DMS114 treated with DMSO at 0.1 percent for 48 hours (cell line): ENCODE measurements at regions not wholly inside any gene's neighbourhood (a gene's known extent, or its start where the extent isn't known, plus 50 kb on each side); places are given as distances from the start of the nearest gene placed in this dataset.
"Not testable (repeated sequence)": the region's sequence is repeated elsewhere in the genome, so short reads cannot be mapped to it uniquely, and the experiment has no call there.

Experiments
- DNase-seq: peaks from one replicate; lab custom pipeline; 2025; ENCODE audit not compliant: unreplicated experiment; lab: John Stamatoyannopoulos, UW

DNA sequence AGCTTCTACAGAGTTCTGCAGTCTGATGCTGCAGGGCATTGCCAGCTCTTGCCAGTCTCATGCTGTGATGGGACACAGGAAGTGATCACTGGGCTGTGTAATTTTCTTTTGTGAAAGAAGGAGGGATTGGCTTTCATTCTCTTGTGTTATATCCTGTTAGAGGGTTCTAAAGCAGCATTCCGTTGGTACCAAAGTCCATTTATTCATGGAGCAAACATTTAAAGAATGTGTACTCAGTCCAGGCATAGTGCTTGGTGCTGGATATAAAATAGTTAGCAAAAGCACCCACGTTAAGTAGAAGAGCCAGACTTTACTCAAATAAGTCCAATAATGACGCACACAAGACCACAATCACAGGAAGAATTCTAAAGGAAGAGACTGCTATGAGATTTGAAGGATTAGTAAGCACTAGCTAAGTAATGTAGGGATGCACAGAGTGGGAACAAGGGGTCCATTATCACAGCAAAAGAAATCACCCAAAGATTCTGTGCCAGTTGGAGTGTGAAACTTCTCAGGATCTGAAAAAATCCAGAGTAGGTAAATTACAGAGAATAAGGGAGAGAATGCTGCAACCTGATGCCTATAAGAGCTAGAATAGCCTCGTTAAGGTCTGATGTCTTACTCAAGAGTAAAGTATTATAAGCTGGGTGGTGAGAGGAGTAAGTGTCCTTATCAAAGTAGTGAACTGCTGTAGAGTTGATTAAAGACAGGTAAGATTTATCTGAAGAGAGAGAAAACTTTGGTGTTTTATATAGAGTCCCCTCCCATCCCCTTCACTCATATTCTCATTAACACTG, 728.3 kb downstream of the METTL15 start:
- no peak for DNase-seq

DNA sequence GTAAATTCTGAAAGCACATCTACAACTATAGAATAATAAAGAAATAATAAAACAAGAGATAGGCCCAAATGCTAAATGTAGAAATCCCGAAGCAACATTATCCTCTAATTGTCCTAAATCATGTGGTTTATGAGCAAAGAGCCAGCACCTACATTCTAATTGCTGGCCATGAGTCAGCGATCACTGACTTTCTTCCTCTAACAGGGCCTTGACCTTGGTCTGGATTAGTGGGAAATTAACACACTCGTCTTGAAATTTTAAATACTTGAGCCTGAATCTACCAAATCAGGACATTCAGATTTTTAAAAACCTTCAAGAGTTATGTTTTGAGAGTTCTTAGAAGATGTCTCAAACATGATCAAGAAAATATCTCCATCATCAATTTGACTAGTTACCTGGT, 727.6 kb downstream of the METTL15 start:
- DNase-seq = no peak

DNA sequence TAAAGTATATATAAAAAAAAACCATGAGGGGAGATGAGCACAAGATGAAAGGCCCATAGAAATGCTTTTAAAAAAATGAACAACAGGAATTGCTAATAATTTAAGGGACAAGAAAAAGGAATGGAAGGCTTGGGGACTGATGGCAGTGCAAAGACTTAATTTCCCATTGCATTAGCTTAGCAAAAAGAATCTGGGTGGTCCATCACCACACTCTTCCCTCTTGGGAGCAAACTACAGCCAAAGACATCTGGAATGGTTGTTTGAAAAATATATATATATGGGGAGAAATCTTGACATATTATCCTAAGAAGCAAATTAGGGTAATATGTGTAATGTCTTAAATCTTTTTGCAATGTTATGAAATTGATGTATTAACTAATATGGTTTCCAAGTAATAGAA, 727.1 kb downstream of the METTL15 start:
- DNase-seq = no peak

DNA sequence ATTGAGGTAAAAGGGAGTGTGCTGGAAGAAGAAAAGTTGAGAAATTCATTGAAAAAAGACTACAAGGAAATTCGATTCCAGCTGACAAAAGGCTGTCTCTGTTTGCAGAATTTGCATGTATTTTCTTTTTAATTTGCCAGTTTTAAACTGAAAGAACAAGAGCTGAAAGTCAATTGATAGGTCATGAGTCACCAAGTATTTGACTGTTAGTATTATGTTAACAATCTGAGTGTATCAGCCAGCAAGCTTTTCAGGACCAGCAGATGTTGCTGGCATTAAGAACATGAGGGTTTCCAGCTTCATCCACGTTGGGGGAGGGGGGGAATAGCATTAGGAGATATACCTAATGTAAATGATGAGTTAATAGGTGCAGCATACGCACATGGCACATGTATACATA, 726.7 kb downstream of the METTL15 start:
- DNase-seq = no peak

DNA sequence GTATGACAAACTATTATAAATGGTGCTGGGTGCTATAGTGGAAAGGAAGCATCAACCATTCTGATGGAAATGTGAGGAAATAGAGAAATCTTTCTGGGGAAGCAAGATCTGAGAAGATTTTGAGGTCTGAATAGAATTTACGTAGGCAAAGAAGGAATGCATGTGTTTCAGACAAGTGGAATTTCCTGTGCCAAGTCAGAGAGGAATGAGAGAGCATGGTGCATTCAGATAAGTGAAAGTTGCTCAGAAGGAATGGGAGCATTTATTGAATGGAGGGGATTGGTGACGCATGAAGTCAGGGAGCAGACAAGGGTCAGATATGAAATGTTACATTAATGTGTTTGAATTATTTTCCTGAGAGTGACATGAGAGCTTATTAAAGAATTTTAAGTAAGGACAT, 725.5 kb downstream of the METTL15 start:
- DNase-seq = no peak

DNA sequence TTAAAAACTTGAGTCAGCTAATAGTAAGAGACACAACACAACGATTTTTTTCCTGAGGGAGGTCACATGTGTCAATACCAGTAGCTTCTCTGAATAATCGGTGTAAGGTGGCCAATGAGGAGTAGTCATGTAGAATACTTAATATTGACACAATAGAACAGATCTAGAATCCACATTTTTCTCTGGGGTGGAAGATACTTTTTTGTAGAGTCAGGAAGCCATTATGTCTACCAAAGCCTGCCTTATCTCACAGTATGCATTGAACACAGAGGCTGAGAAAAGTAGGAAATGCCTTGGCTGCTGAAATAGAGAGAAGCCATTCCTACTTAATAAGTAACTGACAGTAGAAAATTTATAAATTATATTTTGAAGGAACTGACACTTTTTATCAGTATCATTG, 725.0 kb downstream of the METTL15 start:
- no peak for DNase-seq

DNA sequence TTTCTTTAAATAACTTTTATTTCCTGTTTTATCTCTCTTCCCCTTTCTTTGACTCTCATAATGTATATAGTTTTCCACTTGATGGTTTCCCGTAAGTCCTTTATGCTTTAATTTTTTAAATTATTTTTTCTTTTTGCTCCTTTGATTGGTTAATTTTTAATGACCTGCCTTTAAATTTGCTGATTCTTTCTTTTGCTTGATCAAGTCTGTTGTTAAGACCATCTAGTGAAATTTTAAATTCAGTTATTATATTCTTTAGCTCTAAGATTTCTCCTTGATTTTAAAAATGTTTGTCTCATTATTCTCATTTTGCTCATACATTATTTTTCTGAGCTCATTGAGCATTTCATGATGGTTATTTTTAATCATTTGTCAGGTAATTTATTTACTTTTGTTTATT, 718.6 kb downstream of the METTL15 start:
- DNase-seq = no peak

DNA sequence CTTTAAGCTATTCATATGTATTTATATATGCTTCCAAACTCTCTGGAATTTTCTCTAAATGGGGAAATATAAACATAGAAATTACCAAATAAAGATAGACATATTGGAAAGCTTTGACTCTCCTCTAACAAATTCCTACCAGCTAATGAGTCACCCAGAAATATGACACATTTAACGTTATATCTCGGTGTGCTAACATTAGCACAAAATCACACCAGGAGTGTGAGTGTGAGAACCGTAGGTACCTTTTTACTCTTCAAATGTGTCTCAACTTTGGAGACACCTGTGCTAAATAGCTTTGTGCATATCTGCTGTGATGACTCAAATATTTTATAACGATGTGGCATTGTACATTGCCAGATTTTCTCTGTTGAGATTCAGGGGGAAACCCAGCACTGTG, 714.4 kb downstream of the METTL15 start:
- no peak for DNase-seq

DNA sequence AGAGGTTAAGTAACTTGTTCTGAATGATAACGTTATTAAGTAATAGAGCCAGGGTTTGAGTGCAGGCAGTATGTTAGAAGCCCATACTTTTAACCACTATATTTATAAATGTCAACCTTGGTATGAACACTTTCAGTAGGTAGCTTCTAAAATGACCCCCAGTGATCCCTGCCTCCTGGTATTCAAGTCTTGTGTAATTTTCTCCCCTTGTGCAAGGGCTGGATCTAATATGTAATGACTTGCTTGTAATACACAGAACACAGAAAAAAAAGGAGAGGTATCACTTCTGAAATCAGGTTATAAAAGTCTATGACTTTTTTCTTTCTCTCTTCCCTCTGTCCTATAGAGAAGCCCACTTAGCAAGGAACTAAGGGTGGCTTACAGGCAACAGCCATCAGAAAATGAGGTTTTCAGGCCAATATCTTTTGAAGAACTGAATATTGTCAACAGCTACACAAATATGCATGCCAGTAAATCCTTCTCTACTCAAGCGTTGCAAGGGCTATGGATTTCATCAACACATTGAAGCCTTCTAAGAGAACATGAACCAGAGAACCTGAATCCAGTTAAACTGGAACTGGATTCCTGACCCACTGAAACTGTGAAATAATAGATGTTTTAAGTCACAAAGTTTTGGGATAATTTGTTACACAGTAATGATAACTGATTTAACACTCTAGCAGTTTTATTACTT, 712.3 kb downstream of the METTL15 start:
- DNase-seq = no peak

DNA sequence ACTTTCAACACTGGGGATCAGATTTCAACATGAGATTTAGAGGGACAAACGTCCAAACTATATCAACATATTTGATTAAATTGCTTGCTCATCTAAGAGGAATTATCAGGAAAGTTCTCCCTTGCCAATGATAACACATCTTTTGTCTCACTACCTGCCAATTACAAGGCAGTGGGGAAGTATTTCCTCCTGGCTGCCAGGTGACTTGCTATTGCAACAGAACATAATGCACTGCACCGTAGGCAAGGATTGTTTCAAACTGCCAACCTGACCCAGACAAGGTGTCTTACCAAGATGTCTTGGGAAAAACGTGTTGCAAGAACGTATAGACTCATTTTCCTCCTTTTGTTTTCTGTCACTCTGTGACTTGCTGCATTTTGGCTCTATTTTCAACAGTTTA, 711.6 kb downstream of the METTL15 start:
- DNase-seq = no peak

DNA sequence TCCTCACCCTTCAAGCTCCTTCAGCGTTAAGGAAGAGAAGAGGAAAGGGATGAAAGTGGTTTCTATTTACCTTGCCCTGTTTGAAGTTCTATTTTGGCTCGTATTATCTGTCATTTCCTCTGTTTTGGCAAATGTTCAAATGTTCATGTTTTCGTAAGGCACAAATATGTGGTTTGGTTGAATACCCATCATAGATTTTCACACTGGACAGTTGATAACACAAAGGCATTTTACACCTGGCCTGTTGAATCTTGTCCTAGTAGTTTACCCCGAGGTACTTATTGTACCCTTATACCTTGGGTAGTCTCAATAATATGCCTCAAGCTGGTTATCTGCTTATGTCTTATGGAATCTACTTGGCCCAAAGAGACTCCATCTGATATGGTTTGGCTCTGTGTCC, 706.9 kb downstream of the METTL15 start:
- no peak for DNase-seq

DNA sequence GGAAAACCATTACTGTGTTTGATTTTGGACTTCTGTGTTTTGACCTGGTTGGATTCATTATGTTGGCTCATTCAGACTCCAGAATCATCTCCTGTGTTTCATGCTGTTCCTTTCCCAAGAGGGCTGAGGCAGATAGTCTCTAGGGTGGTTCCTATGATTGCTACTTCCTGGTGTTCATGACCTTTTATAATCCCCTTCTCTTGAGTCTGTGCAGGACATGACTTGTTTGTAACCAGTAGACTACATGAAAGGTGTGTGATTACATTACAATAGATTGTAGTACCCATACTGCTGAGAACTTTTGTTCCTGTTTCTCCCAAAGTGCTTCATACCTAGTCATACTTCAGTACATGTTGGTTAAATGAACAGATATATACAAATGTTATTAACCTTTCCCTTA, 700.6 kb downstream of the METTL15 start:
- DNase-seq = no peak

DNA sequence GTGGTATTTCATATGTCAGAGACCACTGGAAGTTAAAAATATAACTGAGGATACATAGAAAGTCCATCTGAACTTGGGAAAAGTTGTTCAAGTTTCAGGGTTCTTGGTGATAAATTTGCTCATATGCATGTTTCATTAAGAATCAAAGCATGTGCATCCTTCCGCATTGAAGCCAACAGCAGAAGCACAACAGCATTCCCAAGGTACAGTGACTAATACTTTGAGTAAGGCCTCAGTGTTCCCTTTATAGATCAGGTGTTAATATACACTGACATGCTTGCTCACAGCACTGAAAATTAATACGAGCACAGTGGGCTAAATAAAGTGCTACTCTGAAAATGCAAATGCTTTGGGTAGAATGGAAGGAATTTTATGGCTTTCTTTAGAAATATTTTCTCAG, 691.1 kb downstream of the METTL15 start:
- DNase-seq = no peak

DNA sequence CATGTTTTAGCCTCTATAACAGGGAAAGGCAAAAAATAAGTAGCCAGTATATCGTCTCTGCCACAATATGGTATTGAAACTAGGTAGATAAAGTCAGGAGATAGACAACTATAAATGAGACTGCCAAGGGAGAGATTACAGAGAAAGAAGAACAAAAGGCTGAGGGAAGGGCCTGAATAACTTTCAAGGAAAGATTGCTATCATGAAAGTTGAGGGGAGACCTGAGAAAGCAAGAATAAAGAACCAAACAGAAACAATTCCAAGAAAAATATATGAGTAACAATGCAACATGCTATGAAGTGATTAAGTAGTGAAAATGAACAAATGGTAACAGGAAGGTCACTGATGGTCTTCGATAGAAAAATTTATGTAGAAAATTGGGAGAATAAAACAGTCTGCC, 690.1 kb downstream of the METTL15 start:
- no peak for DNase-seq

DNA sequence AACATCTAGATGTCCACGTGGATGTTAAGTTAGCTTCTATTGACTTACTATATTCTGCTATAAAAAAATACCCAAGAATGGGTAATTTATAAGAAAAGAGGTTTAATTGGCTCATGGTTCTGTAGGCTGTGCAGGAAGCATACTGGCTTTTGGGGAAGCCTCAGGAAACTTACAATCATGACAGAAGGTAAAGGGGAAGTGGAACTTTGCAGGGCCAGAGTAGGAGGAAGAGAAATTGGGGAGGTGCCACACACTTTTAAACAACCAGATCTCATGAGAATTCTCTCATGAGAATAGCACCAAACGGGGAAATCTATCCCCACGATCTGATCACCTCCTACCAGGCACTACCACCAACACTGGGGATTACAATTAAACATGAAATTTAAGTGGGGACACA, 689.3 kb downstream of the METTL15 start:
- DNase-seq = no peak

DNA sequence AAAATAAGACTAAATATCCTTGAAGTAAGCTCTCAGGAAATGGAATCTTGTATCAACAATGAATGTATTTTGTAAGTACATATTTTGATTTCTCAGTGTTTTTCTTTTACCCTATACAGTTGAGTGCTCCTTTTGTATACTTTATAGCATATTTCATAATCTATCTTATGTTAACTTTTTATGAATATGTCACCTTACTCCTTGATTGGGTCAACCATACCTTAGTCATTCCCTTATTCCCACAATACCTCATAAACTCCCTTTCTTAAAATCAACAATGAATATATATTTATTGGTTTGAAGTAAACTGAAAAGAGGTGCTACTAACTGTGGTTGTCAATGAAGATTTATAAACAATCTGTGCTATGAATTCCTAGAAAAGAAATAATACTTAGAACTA, 686.2 kb downstream of the METTL15 start:
- DNase-seq = no peak

DNA sequence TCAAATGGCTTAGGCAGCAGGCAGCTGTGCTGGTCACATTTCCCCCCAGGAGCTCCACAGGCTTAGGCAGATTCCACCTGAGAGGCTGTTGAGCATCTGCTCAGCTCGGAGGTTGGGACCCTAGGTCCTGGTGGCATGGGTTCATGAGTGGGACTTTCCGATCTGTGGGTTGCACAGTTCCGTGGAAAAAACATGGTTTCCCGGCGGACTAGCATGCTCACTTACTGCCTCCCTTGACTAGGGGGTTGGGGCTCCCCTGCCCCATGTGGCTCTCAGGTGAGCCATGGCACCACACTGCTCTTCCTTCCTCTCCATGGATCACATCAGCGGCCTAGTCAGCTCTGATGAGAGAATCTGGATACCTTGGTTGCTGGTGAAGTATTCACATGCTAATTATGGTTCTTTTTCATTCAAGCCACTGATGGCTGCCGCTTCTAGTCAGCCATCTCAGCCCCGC, 685.1 kb downstream of the METTL15 start:
- no peak for DNase-seq

DNA sequence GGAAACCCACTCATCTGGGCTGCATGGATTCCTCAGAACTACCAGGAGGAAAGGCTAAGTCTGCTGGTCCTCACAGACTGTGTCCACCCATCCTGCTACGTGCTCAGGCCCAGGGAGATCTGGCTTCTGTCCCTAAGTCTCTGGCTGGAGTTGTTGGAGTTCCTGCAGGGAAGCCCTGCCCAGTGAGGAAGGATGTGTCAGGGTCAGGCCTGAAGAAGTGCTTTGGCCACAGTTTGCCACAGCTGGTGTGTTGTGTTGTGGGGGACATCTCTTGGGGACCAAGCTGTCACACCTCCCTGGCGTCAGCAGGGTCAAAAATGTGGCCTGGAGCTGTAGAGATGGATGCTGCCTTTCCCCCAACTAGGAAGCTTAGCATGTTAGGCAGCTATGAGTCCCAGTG, 684.7 kb downstream of the METTL15 start:
- no peak for DNase-seq

DNA sequence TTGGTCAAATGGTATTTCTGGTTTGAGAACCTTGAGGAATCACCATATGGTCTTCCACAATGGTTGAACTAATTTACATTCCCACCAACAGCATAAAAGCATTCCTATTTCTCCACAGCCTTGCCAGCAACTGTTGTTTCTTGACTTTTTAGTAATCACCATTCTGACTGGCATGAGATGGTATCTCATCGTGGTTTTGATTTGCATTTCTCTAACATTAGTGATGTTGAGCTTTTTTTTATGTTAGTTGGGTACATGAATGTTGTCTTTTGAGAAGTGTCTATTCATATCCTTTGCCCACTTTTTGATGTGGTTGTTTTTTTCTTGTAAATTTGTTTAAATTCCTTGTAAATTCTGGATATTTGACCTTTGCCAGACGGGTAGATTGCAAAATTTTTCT, 679.7 kb downstream of the METTL15 start:
- not testable (repeated sequence) for DNase-seq

DNA sequence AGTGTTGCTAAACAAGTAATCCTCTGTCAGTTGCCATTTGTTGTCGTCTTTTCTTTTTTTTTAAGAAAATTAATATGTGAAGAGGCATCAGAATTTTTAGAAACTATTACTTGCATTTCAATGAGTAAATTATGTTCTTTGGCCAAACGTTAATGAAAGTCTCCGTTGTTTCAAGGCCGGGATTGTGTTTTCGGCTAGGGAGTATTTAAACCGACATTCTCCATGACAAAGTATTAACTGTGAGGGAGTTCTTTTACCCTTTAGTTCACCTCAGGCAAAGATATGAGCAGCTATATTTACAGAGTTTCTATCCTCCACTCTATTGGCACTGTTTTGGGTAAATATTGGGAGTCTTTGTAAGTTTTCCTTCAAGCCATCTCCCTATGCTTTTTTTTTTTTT, 668.9 kb downstream of the METTL15 start:
- no peak for DNase-seq

DNA sequence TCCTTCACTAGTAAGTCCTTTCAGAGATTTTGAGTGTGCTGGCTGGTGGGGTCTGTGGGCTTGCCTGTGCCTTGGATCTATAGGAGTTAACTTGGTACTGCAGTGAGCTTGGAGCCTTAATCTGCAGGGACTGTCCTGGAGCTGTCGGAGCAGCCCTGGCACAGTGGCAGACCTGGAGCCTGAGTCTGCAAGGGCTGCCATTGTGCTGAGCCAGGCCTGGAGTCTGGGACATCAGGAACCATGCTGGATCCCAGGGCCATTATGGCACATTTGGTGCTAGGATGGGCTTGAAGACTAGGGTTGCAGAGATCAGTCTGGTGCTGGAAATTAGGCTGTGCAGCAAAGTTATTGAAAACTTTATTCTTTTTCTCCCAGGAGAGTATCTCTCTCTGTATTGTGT, 665.4 kb downstream of the METTL15 start:
- DNase-seq = no peak

DNA sequence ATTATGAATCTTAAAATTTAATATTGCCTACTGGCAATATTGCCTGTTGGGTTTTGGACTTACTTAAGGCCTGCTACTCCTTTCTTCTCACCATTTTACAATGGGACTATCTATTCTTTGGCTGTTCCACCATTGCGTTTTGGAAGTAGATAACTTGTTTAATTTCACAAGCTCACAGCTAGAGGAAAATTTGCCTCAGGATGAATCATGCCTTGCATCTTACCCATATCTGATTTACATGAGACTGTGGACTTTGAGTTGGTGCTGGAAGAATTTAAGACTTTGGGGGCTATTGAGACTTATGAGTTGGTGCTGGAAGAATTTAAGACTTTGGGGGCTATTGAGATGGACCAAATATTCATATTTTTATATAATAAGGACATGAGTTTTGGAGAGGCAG, 662.6 kb downstream of the METTL15 start:
- DNase-seq = no peak

DNA sequence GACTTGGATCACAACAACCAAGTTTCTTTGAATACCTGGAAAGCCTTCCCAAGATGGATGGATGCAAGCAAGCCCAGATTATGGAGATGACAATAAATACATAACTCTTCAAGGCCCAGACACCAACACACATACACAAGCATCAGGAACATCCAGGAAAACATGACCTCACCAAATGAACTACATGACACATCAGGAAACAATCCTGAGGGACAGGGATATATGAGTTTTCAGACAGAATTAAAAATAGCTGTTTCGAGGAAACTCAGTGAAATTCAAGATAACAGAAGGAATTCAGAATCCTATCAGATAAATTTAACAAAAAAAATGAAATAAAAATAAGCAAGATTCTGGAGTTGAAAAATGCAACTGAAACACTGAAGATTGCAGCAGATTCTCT, 659.4 kb downstream of the METTL15 start:
- DNase-seq = no peak
